H1 (cell line): ENCODE measurements at regions not wholly inside any gene's neighbourhood (a gene's known extent, or its start where the extent isn't known, plus 50 kb on each side); places are given as distances from the start of the nearest gene placed in this dataset.

Source experiments
- CBX8 ChIP-seq: fragments of 300-800, 300-1000 bp; sonication (generic); IDR thresholded peaks from 2 replicates; pipeline ENCODE4 v1.7.1; 2016; ENCODE audit warnings: low read depth, low read length, borderline replicate concordance
- EZH2 ChIP-seq: fragments of 200-600 bp; sonication (generic); IDR thresholded peaks from 2 replicates; pipeline ENCODE4 v1.7.1; 2012; ENCODE audit warnings: low read depth, mild to moderate bottlenecking, moderate library complexity, low read length, inconsistent platforms; ENCODE audit not compliant: severe bottlenecking
- GABPA ChIP-seq: IDR thresholded peaks from 2 replicates; pipeline ENCODE4 v1.6.1; 2011; ENCODE audit warnings: mild to moderate bottlenecking, low read length, moderate library complexity, borderline replicate concordance; ENCODE audit not compliant: insufficient read depth
- TF ChIP-seq, protein P1 (sequence below): IDR thresholded peaks from 2 replicates; pipeline ENCODE4 v1.6.1; 2011; ENCODE audit warnings: low read depth, mild to moderate bottlenecking, low read length; ENCODE audit not compliant: insufficient read depth

GRCh38 chr14:81694419-81694818, 160.8 kb upstream of the SEL1L start (continued):
- TF ChIP-seq, protein P1, sequence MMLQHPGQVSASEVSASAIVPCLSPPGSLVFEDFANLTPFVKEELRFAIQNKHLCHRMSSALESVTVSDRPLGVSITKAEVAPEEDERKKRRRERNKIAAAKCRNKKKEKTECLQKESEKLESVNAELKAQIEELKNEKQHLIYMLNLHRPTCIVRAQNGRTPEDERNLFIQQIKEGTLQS: no peak
- TF ChIP-seq CBX8: no peak
- no peak for TF ChIP-seq GABPA
- TF ChIP-seq EZH2: no peak
